Prostate gland (tissue), 2 donors: ENCODE measurements at regions not wholly inside any gene's neighbourhood (a gene's known extent, or its start where the extent isn't known, plus 50 kb on each side); places are given as distances from the start of the nearest gene placed in this dataset.

Experiments
- POLR2A ChIP-seq: fragments of 450-650 bp; IDR thresholded peaks from one replicate; pipeline ENCODE4 v1.6.1; 2016; ENCODE audit warnings: antibody characterized with exemption, mild to moderate bottlenecking
- POLR2AphosphoS5 ChIP-seq: sonication (generic); formaldehyde crosslinking; IDR thresholded peaks from one replicate; pipeline ENCODE4 v1.6.1; 2017; ENCODE audit warnings: antibody characterized with exemption
- TF ChIP-seq, protein P1 (sequence below), 4 experiments: fragments of 200-600 bp in 2 of 4; fragments of 450-650 bp in 2 of 4; sonication (generic) in 2 of 4; IDR thresholded peaks; 1 replicate in 3 of 4; 2 replicates in 1 of 4; pipeline ENCODE4 v1.5.1; 2016 to 2019; ENCODE audit warnings: antibody characterized with exemption in 4 of 4, mild to moderate bottlenecking in 2 of 4, moderate library complexity in 2 of 4

DNA sequence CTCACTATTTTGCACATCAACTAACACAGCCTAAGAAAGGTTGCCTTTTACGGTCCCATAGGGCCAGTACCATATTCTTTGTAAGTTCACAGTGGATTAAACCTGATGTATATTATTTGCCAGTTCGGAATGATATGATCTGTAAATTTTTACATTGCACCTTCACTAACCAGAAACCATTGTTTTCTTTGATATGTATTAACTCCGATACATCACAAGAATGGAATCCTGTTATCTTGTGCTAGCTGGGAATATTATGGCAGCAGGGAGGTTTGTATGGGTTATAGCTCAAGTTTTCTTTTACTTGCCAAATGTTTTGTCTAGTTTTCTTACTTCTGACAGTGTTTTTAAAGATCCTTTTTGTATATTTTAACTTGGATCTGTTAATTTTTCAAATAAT is 51.4 kb upstream of the S1PR1 start:
- TF ChIP-seq POLR2AphosphoS5 (no peak), POLR2A (no peak)
- TF ChIP-seq, protein P1, sequence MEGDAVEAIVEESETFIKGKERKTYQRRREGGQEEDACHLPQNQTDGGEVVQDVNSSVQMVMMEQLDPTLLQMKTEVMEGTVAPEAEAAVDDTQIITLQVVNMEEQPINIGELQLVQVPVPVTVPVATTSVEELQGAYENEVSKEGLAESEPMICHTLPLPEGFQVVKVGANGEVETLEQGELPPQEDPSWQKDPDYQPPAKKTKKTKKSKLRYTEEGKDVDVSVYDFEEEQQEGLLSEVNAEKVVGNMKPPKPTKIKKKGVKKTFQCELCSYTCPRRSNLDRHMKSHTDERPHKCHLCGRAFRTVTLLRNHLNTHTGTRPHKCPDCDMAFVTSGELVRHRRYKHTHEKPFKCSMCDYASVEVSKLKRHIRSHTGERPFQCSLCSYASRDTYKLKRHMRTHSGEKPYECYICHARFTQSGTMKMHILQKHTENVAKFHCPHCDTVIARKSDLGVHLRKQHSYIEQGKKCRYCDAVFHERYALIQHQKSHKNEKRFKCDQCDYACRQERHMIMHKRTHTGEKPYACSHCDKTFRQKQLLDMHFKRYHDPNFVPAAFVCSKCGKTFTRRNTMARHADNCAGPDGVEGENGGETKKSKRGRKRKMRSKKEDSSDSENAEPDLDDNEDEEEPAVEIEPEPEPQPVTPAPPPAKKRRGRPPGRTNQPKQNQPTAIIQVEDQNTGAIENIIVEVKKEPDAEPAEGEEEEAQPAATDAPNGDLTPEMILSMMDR (IDR thresholded peaks at IDR 0.05) = no peak
